Nephron progenitor cell (in vitro differentiated cells): ENCODE measurements at regions not wholly inside any gene's neighbourhood (a gene's known extent, or its start where the extent isn't known, plus 50 kb on each side); places are given as distances from the start of the nearest gene placed in this dataset.

Experiments used
- DNase-seq: peaks from one replicate; pipeline ENCODE4 v3.0.0; 2021
- H3K27ac Mint-ChIP-seq: 2 replicates; pipeline ENCODE4 v1.8.0; 2021; ENCODE audit warnings: mild to moderate bottlenecking, moderate library complexity, mixed read lengths
- H3K27me3 Mint-ChIP-seq: 2 replicates; pipeline ENCODE4 v1.8.0; 2021; ENCODE audit warnings: mild to moderate bottlenecking, low read depth, mixed read lengths; ENCODE audit not compliant: poor library complexity
- H3K36me3 Mint-ChIP-seq: 2 replicates; pipeline ENCODE4 v1.8.0; 2021; ENCODE audit warnings: low read depth, mixed read lengths
- H3K4me1 Mint-ChIP-seq: 2 replicates; pipeline ENCODE4 v1.8.0; 2021; ENCODE audit warnings: mixed read lengths
- H3K4me3 Mint-ChIP-seq: 2 replicates; pipeline ENCODE4 v1.8.0; 2021; ENCODE audit warnings: mild to moderate bottlenecking, moderate library complexity, mixed read lengths
- H3K9me3 Mint-ChIP-seq: 2 replicates; pipeline ENCODE4 v1.8.0; 2021; ENCODE audit warnings: mild to moderate bottlenecking, moderate library complexity, mixed read lengths
- CTCF ChIP-seq: fragments of 200-600 bp; sonication (generic); IDR thresholded peaks from 2 replicates; pipeline ENCODE4 v1.5.0; 2021; ENCODE audit warnings: antibody characterized with exemption

- no peak overlapping the region for H3K4me3 Mint-ChIP-seq
- peaks cover 25% of the 10 kb centered on the region for H3K4me1 Mint-ChIP-seq
- no peaks in the 10 kb centered on the region for H3K27me3 Mint-ChIP-seq
- DNase-seq: no peak
- H3K36me3 Mint-ChIP-seq: peaks cover 46% of the 10 kb centered on the region
- TF ChIP-seq CTCF: no peak
- no peak overlapping the region for H3K27ac Mint-ChIP-seq
- H3K9me3 Mint-ChIP-seq: peaks cover 10% of the 10 kb centered on the region
Measured at GRCh38 chr11:92819830-92820229, 149.6 kb upstream of the MTNR1B start.

GRCh38 chr11:92820860-92821259 lies 148.6 kb upstream of the MTNR1B start:
- Mint-ChIP-seq H3K27ac (no peak overlapping the region), H3K4me1 (peaks cover 32% of the 10 kb centered on the region), H3K27me3 (no peaks in the 10 kb centered on the region), H3K4me3 (no peak overlapping the region), H3K36me3 (peaks cover 35% of the 10 kb centered on the region), H3K9me3 (peaks cover 4% of the 10 kb centered on the region)
- no peak for TF ChIP-seq CTCF
- DNase-seq: no peak

- Mint-ChIP-seq H3K27ac (no peak overlapping the region), H3K4me1 (peaks cover 26% of the 10 kb centered on the region), H3K36me3 (peaks cover 25% of the 10 kb centered on the region), H3K27me3 (no peaks in the 10 kb centered on the region), H3K9me3 (peaks cover 4% of the 10 kb centered on the region), H3K4me3 (no peak overlapping the region)
- TF ChIP-seq CTCF: no peak
- DNase-seq: no peak
Measured at GRCh38 chr11:92822410-92822809, 147.0 kb upstream of the MTNR1B start.

GRCh38 chr11:92826136-92826535 lies 143.3 kb upstream of the MTNR1B start:
- Mint-ChIP-seq H3K9me3 (no peaks in the 10 kb centered on the region), H3K4me3 (no peak overlapping the region), H3K27me3 (no peaks in the 10 kb centered on the region), H3K4me1 (peaks cover 60% of the 10 kb centered on the region), H3K36me3 (peaks cover 16% of the 10 kb centered on the region), H3K27ac (no peak overlapping the region)
- no peak for DNase-seq
- TF ChIP-seq CTCF: no peak

- no peak for DNase-seq
- H3K4me3 Mint-ChIP-seq: no peak overlapping the region
- no peaks in the 10 kb centered on the region for H3K27me3 Mint-ChIP-seq
- no peak for TF ChIP-seq CTCF
- H3K36me3 Mint-ChIP-seq: peaks cover 20% of the 10 kb centered on the region
- H3K4me1 Mint-ChIP-seq: peaks cover 60% of the 10 kb centered on the region
- no peaks in the 10 kb centered on the region for H3K9me3 Mint-ChIP-seq
- no peak overlapping the region for H3K27ac Mint-ChIP-seq
Measured at GRCh38 chr11:92826603-92827002, 142.8 kb upstream of the MTNR1B start.

GRCh38 chr11:92827132-92827531 lies 142.3 kb upstream of the MTNR1B start:
- H3K4me1 Mint-ChIP-seq: peaks cover 58% of the 10 kb centered on the region
- no peak for TF ChIP-seq CTCF
- peaks cover 22% of the 10 kb centered on the region for H3K36me3 Mint-ChIP-seq
- no peak overlapping the region for H3K27ac Mint-ChIP-seq
- peaks cover 5% of the 10 kb centered on the region for H3K27me3 Mint-ChIP-seq
- H3K4me3 Mint-ChIP-seq: no peak overlapping the region
- DNase-seq: no peak
- H3K9me3 Mint-ChIP-seq: no peaks in the 10 kb centered on the region
